ENCODE measurements at regions not wholly inside any gene's neighbourhood (a gene's known extent, or its start where the extent isn't known, plus 50 kb on each side); places are given as distances from the start of the nearest gene placed in this dataset.

GRCh38 chrX:148228521-148228920 lies 247.4 kb downstream of the FMR1NB start:
- Mint-ChIP-seq H3K36me3 (ENCODE audit: low read depth, unreplicated experiment) (no peaks in the 10 kb centered on the region), H3K27me3 (ENCODE audit: unreplicated experiment) (peaks cover 2% of the 10 kb centered on the region), H3K4me1 (ENCODE audit: unreplicated experiment) (no peaks in the 10 kb centered on the region), H3K4me3 (ENCODE audit: unreplicated experiment) (no peak overlapping the region), H3K9me3 (ENCODE audit: unreplicated experiment) (no peaks in the 10 kb centered on the region), H3K27ac (ENCODE audit: unreplicated experiment) (no peak overlapping the region)
- no peak for TF ChIP-seq CTCF (IDR thresholded peaks at IDR 0.05; ENCODE audit: unreplicated experiment)
- DNase-seq (ENCODE audit: low spot score) = no peak

- H3K9me3 Mint-ChIP-seq (ENCODE audit: unreplicated experiment) = no peaks in the 10 kb centered on the region
- no peak for TF ChIP-seq CTCF (IDR thresholded peaks at IDR 0.05; ENCODE audit: unreplicated experiment)
These were observed 248.7 kb downstream of the FMR1NB start for GRCh38 chrX:148229801-148230303.

GRCh38 chrX:148259990-148260389 lies 240.4 kb upstream of the AFF2 start:
- Mint-ChIP-seq H3K9me3 (ENCODE audit: unreplicated experiment) (no peaks in the 10 kb centered on the region), H3K27me3 (ENCODE audit: unreplicated experiment) (peaks cover 3% of the 10 kb centered on the region), H3K4me3 (ENCODE audit: unreplicated experiment) (no peak overlapping the region), H3K36me3 (ENCODE audit: low read depth, unreplicated experiment) (no peaks in the 10 kb centered on the region), H3K4me1 (ENCODE audit: unreplicated experiment) (no peaks in the 10 kb centered on the region), H3K27ac (ENCODE audit: unreplicated experiment) (no peak overlapping the region)
- TF ChIP-seq CTCF (IDR thresholded peaks at IDR 0.05; ENCODE audit: unreplicated experiment) = no peak
- DNase-seq (ENCODE audit: low spot score) = no peak

More at GRCh38 chrX:148229801-148230303, 248.7 kb downstream of the FMR1NB start:
- Mint-ChIP-seq H3K4me1 (ENCODE audit: unreplicated experiment) (no peaks in the 10 kb centered on the region), H3K27ac (ENCODE audit: unreplicated experiment) (no peak overlapping the region), H3K27me3 (ENCODE audit: unreplicated experiment) (peaks cover 2% of the 10 kb centered on the region), H3K4me3 (ENCODE audit: unreplicated experiment) (no peak overlapping the region), H3K36me3 (ENCODE audit: low read depth, unreplicated experiment) (no peaks in the 10 kb centered on the region)
- no peak for DNase-seq (ENCODE audit: low spot score)

GRCh38 chrX:148265829-148266228 lies 234.6 kb upstream of the AFF2 start:
- Mint-ChIP-seq H3K4me1 (ENCODE audit: unreplicated experiment) (peaks cover 4% of the 10 kb centered on the region), H3K27me3 (ENCODE audit: unreplicated experiment) (peaks cover 1% of the 10 kb centered on the region), H3K36me3 (ENCODE audit: low read depth, unreplicated experiment) (no peaks in the 10 kb centered on the region), H3K9me3 (ENCODE audit: unreplicated experiment) (no peaks in the 10 kb centered on the region), H3K27ac (ENCODE audit: unreplicated experiment) (no peak overlapping the region), H3K4me3 (ENCODE audit: unreplicated experiment) (no peak overlapping the region)
- DNase-seq (ENCODE audit: low spot score) = no peak
- no peak for TF ChIP-seq CTCF (IDR thresholded peaks at IDR 0.05; ENCODE audit: unreplicated experiment)

GRCh38 chrX:148268673-148269072 lies 231.7 kb upstream of the AFF2 start:
- H3K9me3 Mint-ChIP-seq (ENCODE audit: unreplicated experiment) = no peaks in the 10 kb centered on the region
- H3K27me3 Mint-ChIP-seq (ENCODE audit: unreplicated experiment) = no peaks in the 10 kb centered on the region
- no peak for TF ChIP-seq CTCF (IDR thresholded peaks at IDR 0.05; ENCODE audit: unreplicated experiment)
- DNase-seq (ENCODE audit: low spot score) = no peak
- H3K4me1 Mint-ChIP-seq (ENCODE audit: unreplicated experiment) = peaks cover 4% of the 10 kb centered on the region
- H3K27ac Mint-ChIP-seq (ENCODE audit: unreplicated experiment) = no peak overlapping the region
- H3K4me3 Mint-ChIP-seq (ENCODE audit: unreplicated experiment) = no peak overlapping the region
- no peaks in the 10 kb centered on the region for H3K36me3 Mint-ChIP-seq (ENCODE audit: low read depth, unreplicated experiment)
